HG03520 (cell line): ENCODE measurements at regions not wholly inside any gene's neighbourhood (a gene's known extent, or its start where the extent isn't known, plus 50 kb on each side); places are given as distances from the start of the nearest gene placed in this dataset.

Source experiments
- ATAC-seq: cut with Tn5 transposase; IDR thresholded peaks from one replicate; pipeline ENCODE4 v1.9.1; 2021; ENCODE audit warnings: mild to moderate bottlenecking, moderate library complexity; ENCODE audit not compliant: unreplicated experiment

GRCh38 chr18:38115201-38115600 lies 549.6 kb upstream of the CELF4 start:
- ATAC-seq: no peak

DNA sequence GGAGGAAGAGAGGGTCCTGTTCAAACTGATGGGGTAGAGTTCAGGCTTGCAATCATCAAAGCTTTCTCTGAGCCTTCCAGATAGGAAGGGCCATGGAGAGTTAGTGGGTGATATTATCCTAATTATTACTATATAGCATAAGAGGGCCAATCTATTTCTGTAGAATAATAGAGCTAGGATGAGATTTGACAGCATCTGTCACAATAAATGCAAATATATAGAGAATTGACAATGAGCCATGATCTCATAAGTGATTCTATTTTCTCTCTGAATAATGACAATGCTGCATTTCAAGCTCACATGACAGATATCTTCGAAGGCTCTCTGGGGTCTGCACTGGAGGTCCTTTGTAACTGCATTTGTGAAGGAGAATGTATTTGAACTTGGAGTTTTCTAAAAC lies 521.9 kb upstream of the CELF4 start:
- ATAC-seq: no peak

GRCh38 chr18:38081516-38081915 lies 515.9 kb upstream of the CELF4 start:
- ATAC-seq: no peak

DNA sequence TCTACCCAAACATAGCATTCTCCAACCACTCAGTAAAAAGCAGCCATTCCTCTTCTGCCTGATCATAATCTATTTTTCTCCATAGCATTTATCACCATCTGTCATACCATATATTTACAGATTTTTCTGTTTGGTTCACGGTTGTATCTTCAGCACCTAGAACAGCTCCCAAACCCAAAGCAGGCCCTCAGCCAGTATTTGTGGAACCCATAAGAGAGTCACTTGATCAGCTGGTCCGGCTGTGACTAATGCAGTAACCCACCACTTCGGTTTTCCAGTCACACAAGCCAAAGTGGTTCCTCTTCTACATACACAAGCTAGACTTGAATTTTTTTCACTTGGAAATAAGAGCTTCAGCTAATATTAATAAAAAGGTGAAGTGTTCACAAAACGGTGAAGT lies 511.6 kb upstream of the CELF4 start:
- ATAC-seq: no peak

- no peak for ATAC-seq
These were observed 510.9 kb upstream of the CELF4 start for GRCh38 chr18:38076346-38077070.

- no peak for ATAC-seq
These were observed 508.8 kb upstream of the CELF4 start for GRCh38 chr18:38074298-38074876.

DNA sequence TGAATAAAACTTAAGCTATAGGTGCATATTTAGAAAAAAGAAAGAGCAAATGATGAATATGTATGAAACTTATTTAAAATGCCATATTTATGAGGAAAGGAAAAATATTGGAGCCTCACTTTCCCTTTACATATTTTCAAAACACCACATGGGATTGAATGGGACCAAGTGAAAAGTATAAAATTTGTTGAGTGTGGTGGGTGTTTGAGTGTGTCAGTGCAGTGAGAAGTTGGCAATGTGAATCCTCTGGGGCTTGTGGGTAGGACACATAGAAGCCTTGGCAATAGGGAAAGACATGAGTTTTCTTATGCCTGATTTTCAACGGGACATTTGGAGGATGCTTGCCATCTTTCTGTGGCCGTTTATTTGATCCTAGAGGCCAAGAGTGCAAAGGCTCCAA lies 502.2 kb upstream of the CELF4 start:
- no peak for ATAC-seq

- no peak for ATAC-seq
These were observed 501.5 kb upstream of the CELF4 start for GRCh38 chr18:38067086-38067485.

GRCh38 chr18:38052879-38053590 lies 487.4 kb upstream of the CELF4 start:
- ATAC-seq: no peak

GRCh38 chr18:38047820-38048219 lies 482.2 kb upstream of the CELF4 start:
- ATAC-seq: no peak

GRCh38 chr18:38046651-38047050 lies 481.1 kb upstream of the CELF4 start:
- no peak for ATAC-seq

GRCh38 chr18:38045845-38046244 lies 480.2 kb upstream of the CELF4 start:
- ATAC-seq: no peak

GRCh38 chr18:38042211-38042890 lies 476.8 kb upstream of the CELF4 start:
- no peak for ATAC-seq

DNA sequence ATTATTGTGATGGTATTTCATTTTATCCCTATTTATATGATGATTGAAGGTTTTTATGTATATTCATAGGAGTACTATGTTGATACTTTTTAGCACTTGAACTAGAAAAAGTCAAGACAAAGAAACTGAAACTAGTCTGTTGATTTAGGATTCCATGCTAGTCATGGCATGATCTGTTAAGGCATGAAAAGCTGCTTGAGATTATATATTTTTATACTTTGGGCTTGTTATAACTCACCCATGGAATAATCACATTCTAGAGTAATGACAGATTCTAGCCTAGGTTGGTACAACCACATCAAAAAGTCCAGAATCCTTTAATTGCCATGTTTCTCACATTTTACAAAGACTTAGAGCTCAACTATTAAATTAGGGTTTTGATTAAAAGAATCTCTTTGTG lies 472.6 kb upstream of the CELF4 start:
- no peak for ATAC-seq

- no peak for ATAC-seq
These were observed 469.6 kb upstream of the CELF4 start for GRCh38 chr18:38035193-38035592.

GRCh38 chr18:38033282-38033681 lies 467.7 kb upstream of the CELF4 start:
- ATAC-seq: no peak

DNA sequence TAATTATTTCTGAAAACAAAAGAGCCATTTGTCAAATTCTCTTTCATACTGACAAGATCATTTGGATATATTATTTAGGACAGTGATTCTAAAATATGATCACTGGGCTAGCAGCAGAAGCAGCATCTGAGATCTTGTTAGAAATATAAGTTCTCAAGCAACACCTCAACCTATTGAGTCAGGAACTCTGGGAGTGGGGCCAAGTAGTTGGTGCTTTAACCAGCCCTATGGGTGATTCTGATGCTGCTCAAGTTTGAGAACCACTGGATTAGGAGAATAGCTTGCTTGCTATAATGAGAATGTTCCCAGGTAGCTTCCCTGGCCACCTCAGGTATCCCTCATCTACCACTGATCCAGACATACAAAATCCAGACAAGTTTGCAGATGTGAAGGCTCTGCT lies 466.9 kb upstream of the CELF4 start:
- ATAC-seq: no peak

GRCh38 chr18:38028946-38029345 lies 463.3 kb upstream of the CELF4 start:
- ATAC-seq: no peak

- no peak for ATAC-seq
These were observed 459.9 kb upstream of the CELF4 start for GRCh38 chr18:38025433-38026038.

GRCh38 chr18:38023871-38024270 lies 458.3 kb upstream of the CELF4 start:
- ATAC-seq: no peak

GRCh38 chr18:38022234-38022633 lies 456.6 kb upstream of the CELF4 start:
- ATAC-seq: no peak
